Peyer's patch (tissue), 4 donors: ENCODE measurements at regions not wholly inside any gene's neighbourhood (a gene's known extent, or its start where the extent isn't known, plus 50 kb on each side); places are given as distances from the start of the nearest gene placed in this dataset.

Experiments
- DNase-seq, 3 donors: peaks; one replicate each; pipeline ENCODE4 v3.0.0-alpha.2; 2017 to 2019
- H3K27ac ChIP-seq, 4 donors: fragments of 200-600 bp; sonication (generic); one replicate each; pipeline ENCODE4 v1.5.1; 2016 to 2019
- H3K27me3 ChIP-seq, 2 donors: fragments of 200-600 bp; sonication (generic); one replicate each; pipeline ENCODE4 v1.5.1; 2019
- H3K36me3 ChIP-seq, 3 donors: fragments of 200-600 bp; sonication (generic); one replicate each; pipeline ENCODE4 v1.5.1; 2016 to 2019
- H3K4me1 ChIP-seq, 4 donors: fragments of 200-600 bp; sonication (generic); one replicate each; pipeline ENCODE4 v1.5.1; 2016 to 2019
- H3K4me3 ChIP-seq, 4 donors: fragments of 200-600 bp; sonication (generic); 1 replicate in 3 of 4; 2 replicates in 1 of 4; pipeline ENCODE4 v1.5.1; 2016 to 2019; ENCODE audit warnings: mild to moderate bottlenecking in 1 of 4
- H3K9me3 ChIP-seq, 4 donors: fragments of 200-600 bp; sonication (generic); one replicate each; pipeline ENCODE4 v1.5.1; 2016 to 2019; ENCODE audit warnings: mild to moderate bottlenecking in 1 of 4
- POLR2A ChIP-seq, 2 donors: fragments of 450-650 bp; IDR thresholded peaks; one replicate each; pipeline ENCODE4 v1.5.1; 2017; ENCODE audit warnings: antibody characterized with exemption in 2 of 2, mild to moderate bottlenecking in 2 of 2, moderate library complexity in 2 of 2
- TF ChIP-seq, protein P1 (sequence below), 6 experiments: fragments of 450-650 bp in 4 of 6; fragments of 200-600 bp in 2 of 6; sonication (generic) in 1 of 6; IDR thresholded peaks; one replicate each; pipeline ENCODE4 v1.5.1; 2017 to 2019; ENCODE audit warnings: antibody characterized with exemption in 6 of 6, mild to moderate bottlenecking in 3 of 6, moderate library complexity in 1 of 6

DNA sequence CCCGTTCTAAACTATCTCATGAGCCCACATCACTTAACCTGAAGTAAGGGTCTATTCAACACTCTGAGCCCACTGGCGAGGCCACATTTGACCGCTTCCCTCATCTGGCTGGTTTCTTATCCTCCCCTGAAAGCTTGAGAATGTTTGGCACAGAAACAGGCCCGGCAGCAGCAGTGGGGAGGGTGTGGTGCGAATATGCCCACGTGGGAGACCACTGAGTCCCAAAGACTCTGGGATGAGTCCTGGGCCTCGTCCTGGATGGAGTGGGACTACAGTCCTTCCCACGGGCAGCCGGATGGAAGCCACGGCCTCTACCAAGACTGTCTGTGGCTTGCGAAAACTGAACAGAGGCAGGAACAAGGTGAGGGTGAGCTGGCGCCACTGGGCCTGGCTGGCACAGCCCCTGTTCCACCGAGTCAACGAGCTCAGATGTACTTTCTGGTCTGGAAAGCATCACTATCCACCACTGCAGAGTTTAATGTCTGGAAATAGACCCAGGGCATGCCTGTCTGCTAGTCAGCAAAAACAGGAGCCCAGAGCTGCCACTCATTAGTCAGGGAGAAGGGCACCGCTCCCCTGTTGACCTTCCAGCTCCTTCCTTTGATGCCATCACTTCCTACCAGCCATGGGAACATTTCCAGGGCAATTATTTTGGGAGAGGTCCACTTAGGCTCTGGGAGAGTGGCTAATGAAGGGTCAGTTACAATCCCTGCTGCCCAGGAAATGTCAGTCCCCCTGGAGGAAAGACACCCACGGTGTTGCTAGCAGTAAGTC lies 386.6 kb downstream of the MATN1 start:
- DNase-seq: peak in 1 of 3 donors; percentile 36
- Histone ChIP-seq H3K36me3 (no peaks in the 10 kb centered on the region), H3K27ac (no peak overlapping the region), H3K4me1 (no peaks in the 10 kb centered on the region), H3K9me3 (no peaks in the 10 kb centered on the region), H3K4me3 (no peak overlapping the region), H3K27me3 (no peaks in the 10 kb centered on the region)
- TF ChIP-seq POLR2A (IDR thresholded peaks at IDR 0.05): no peak
- TF ChIP-seq, protein P1, sequence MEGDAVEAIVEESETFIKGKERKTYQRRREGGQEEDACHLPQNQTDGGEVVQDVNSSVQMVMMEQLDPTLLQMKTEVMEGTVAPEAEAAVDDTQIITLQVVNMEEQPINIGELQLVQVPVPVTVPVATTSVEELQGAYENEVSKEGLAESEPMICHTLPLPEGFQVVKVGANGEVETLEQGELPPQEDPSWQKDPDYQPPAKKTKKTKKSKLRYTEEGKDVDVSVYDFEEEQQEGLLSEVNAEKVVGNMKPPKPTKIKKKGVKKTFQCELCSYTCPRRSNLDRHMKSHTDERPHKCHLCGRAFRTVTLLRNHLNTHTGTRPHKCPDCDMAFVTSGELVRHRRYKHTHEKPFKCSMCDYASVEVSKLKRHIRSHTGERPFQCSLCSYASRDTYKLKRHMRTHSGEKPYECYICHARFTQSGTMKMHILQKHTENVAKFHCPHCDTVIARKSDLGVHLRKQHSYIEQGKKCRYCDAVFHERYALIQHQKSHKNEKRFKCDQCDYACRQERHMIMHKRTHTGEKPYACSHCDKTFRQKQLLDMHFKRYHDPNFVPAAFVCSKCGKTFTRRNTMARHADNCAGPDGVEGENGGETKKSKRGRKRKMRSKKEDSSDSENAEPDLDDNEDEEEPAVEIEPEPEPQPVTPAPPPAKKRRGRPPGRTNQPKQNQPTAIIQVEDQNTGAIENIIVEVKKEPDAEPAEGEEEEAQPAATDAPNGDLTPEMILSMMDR (IDR thresholded peaks at IDR 0.05): no peak

DNA sequence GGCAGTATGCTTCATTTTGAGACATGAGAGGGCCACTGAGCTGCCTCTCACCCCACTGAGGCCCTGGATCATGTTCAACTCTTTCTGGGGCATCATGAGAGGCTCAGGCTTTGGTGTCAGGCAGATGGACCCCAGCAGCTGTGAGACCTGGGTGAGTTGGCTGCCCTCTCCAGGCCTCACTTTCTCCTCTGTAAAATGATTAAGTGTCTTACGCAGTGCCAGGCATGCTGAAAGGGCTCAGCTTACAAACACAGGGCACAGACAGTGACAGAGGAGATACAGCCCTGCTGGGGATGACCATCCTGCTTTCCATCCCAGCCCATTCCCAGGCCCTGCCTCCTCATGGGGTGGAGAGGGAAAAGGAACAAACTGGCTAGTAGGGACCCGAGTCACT lies 387.4 kb downstream of the MATN1 start:
- no peak overlapping the region for H3K4me3 ChIP-seq
- H3K27me3 ChIP-seq: no peaks in the 10 kb centered on the region
- H3K4me1 ChIP-seq: no peaks in the 10 kb centered on the region
- TF ChIP-seq, protein P1 (IDR thresholded peaks at IDR 0.05): no peak
- TF ChIP-seq POLR2A (IDR thresholded peaks at IDR 0.05): no peak
- no peaks in the 10 kb centered on the region for H3K9me3 ChIP-seq
- H3K36me3 ChIP-seq: no peaks in the 10 kb centered on the region
- peak in 1 of 3 donors; percentile 25 for DNase-seq
- no peak overlapping the region for H3K27ac ChIP-seq

DNA sequence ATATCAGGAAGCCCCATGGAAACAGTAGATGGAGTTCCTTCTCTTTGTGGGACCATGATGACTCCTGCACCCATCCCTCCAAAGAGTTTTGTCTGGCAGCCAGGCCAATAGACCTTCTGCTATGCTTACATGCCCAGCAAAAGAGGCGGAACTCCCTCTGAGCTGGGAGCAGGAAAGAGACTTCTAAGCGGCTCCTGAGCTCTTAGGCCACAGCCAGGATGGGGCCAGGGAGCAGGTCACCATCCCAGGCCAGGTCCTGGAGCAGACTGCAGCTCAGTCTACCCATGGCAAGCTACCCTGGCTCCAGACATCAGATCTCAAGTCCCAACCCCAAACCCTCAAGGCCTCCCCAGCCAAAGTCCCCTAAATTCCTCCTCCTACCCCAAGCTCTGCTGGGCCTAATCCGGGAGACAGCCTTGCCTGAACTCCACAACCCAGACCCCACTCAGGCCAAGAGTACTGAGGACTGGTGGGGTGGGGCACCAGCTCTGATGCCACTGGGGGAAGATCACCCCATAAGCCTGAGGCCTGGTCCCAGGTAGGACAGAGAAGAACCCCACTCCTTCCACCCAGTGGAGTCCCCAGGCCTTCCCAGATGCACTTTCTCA lies 387.9 kb downstream of the MATN1 start:
- no peak overlapping the region for H3K27ac ChIP-seq
- H3K27me3 ChIP-seq: no peaks in the 10 kb centered on the region
- no peak for DNase-seq
- no peaks in the 10 kb centered on the region for H3K36me3 ChIP-seq
- no peak overlapping the region for H3K4me3 ChIP-seq
- TF ChIP-seq, protein P1 (IDR thresholded peaks at IDR 0.05): no peak
- no peak for TF ChIP-seq POLR2A (IDR thresholded peaks at IDR 0.05)
- no peaks in the 10 kb centered on the region for H3K4me1 ChIP-seq
- H3K9me3 ChIP-seq: no peaks in the 10 kb centered on the region

DNA sequence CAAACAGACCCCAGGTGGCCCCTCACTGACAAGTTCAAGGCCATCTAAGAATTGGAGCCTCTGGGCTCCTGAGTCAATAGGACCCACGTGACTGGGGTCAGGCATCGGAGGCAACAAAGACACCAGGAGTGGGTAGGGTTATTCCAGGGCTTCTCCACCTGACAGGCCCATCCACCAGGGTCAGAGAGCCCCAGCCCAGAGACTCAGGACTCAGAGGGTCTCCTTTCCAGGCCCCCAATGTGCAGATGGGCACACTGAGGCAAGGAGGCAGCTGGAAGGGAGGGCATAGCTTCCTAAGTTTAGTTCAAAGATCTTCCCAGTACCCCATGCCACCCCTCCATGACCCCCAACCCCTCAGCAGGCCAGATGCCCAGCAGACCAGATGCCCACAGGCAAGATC lies 388.6 kb downstream of the MATN1 start:
- no peaks in the 10 kb centered on the region for H3K9me3 ChIP-seq
- TF ChIP-seq POLR2A (IDR thresholded peaks at IDR 0.05): no peak
- TF ChIP-seq, protein P1 (IDR thresholded peaks at IDR 0.05): no peak
- H3K27ac ChIP-seq: no peak overlapping the region
- H3K27me3 ChIP-seq: no peaks in the 10 kb centered on the region
- no peak overlapping the region for H3K4me3 ChIP-seq
- H3K36me3 ChIP-seq: no peaks in the 10 kb centered on the region
- no peaks in the 10 kb centered on the region for H3K4me1 ChIP-seq
- DNase-seq: peak in 1 of 3 donors; percentile 29

DNA sequence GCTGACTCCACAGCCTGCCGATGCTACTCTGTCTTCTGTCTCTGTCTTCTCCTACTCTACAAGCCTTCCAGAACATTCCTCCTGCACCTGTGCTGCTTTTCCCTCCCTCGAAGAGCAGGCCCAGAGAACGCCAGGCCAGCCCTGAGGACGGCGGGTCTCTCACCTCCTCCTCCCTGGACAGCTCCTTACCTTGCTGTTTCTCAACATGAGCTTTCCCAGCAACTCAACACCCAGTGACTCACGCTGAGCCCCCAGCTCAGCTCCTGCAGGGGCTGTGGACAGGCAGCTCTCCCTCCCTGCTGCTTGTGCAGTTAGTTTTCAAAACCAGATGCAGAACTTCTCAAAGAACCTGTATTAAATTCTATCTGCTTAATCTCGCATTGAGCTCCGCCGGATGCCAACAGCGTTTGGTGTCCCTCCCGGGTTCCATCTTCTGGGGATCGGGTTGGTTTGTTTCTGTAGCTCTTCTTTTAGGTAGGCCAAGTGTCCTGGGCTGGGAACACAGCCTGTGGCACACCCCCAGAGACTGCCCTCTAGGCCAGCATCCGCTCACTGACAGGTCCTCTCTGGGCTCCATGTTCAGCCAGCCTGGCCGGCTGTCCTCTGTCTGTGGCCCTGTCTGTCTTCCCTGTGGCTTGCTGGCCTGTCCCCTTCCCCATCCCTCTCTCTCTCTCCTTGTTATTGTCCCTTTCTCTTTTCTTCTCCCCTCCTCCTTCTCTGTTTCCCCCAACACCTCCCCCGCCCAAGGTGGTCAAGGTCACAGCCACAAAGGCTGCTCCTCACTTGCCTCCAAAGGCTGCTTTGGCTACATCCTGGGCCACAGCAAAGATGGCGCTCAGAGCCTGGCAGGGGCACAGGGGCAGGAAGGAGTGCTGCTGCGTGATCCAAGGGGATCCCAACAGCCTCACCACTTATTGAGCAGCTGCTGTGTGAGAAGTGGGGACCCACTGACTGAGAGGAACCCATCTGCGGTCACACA lies 391.0 kb downstream of the MATN1 start:
- peak in 1 of 3 donors; percentile 33 for DNase-seq
- Histone ChIP-seq H3K4me3 (no peak overlapping the region), H3K27me3 (no peaks in the 10 kb centered on the region), H3K36me3 (no peaks in the 10 kb centered on the region), H3K4me1 (no peaks in the 10 kb centered on the region), H3K9me3 (no peaks in the 10 kb centered on the region), H3K27ac (no peak overlapping the region)
- TF ChIP-seq, protein P1 (IDR thresholded peaks at IDR 0.05): no peak
- TF ChIP-seq POLR2A (IDR thresholded peaks at IDR 0.05): no peak
